ENCODE measurements at regions not wholly inside any gene's neighbourhood (a gene's known extent, or its start where the extent isn't known, plus 50 kb on each side); places are given as distances from the start of the nearest gene placed in this dataset.
A peak's percentile ranks its signal among the peaks of the same experiment; 100 is the strongest.
"Not testable (repeated sequence)": the region's sequence is repeated elsewhere in the genome, so short reads cannot be mapped to it uniquely, and the experiment has no call there.

GRCh38 chr2:40680547-40680946, 228.7 kb upstream of the SLC8A1 start:
- 5 to 20% (median 17%) methylated on average over 2 of the region's 2 CpGs for WGBS, 5 donors
- no peak for TF ChIP-seq POLR2A (IDR thresholded peaks at IDR 0.05)
- no peak for TF ChIP-seq POLR2AphosphoS5 (IDR thresholded peaks at IDR 0.05)
- TF ChIP-seq EP300 (IDR thresholded peaks at IDR 0.05), result no peak
- TF ChIP-seq, protein P1, sequence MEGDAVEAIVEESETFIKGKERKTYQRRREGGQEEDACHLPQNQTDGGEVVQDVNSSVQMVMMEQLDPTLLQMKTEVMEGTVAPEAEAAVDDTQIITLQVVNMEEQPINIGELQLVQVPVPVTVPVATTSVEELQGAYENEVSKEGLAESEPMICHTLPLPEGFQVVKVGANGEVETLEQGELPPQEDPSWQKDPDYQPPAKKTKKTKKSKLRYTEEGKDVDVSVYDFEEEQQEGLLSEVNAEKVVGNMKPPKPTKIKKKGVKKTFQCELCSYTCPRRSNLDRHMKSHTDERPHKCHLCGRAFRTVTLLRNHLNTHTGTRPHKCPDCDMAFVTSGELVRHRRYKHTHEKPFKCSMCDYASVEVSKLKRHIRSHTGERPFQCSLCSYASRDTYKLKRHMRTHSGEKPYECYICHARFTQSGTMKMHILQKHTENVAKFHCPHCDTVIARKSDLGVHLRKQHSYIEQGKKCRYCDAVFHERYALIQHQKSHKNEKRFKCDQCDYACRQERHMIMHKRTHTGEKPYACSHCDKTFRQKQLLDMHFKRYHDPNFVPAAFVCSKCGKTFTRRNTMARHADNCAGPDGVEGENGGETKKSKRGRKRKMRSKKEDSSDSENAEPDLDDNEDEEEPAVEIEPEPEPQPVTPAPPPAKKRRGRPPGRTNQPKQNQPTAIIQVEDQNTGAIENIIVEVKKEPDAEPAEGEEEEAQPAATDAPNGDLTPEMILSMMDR (IDR thresholded peaks at IDR 0.05), result no peak
- Histone ChIP-seq H3K4me3 (peak overlapping the region in 2 of 4 donors; percentile 17 to 23), H3K27me3 (no peaks in the 10 kb centered on the region), H3K36me3 (no peaks in the 10 kb centered on the region), H3K27ac (no peak overlapping the region), H3K4me1 (no peaks in the 10 kb centered on the region), H3K9me3 (peaks cover 0 to 12% (median 4%) of the 10 kb centered on the region in 4 donors)
- intact Hi-C loops (cut with DNase I; ENCODE audit: low total_unique reads), result no loop called here
- peak in 1 of 2 donors; percentile 6 for DNase-seq

GRCh38 chr2:40690036-40690435, 238.1 kb upstream of the SLC8A1 start:
- no peaks in the 10 kb centered on the region for H3K27me3 ChIP-seq
- H3K4me1 ChIP-seq, result no peaks in the 10 kb centered on the region
- H3K9me3 ChIP-seq, result no peaks in the 10 kb centered on the region
- intact Hi-C loops (cut with DNase I; ENCODE audit: low total_unique reads), result no loop called here
- no peak for DNase-seq
- WGBS, 5 donors, result 82 to 91% (median 86%) methylated on average over 3 of the region's 3 CpGs
- H3K27ac ChIP-seq, result no peak overlapping the region
- H3K36me3 ChIP-seq, result no peaks in the 10 kb centered on the region
- TF ChIP-seq POLR2A (IDR thresholded peaks at IDR 0.05) (no peak), POLR2AphosphoS5 (IDR thresholded peaks at IDR 0.05) (no peak), EP300 (IDR thresholded peaks at IDR 0.05) (no peak)
- TF ChIP-seq, protein P1 (IDR thresholded peaks at IDR 0.05), result no peak
- H3K4me3 ChIP-seq, result no peak overlapping the region

DNA sequence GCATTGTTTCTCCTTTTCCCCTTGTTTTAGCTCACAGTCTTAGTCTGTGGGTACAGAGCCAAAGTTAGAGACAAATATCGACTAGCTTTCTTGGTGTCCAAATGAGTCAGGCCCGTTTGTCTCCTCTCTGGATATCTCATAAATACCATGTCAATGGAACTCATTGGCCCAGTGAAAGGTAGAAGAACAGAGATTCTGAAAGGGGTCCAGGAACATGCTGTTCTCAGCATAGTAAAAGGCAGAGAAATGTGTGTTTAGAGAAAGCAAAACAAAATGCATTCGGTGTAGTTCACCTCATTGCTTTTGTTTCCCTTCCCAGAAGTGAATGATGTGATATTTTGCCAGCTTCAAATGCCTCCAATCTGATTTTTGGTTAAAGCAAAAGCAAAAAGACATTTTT, 238.6 kb upstream of the SLC8A1 start:
- DNase-seq, result no peak
- Histone ChIP-seq H3K27me3 (no peaks in the 10 kb centered on the region), H3K36me3 (no peaks in the 10 kb centered on the region), H3K9me3 (no peaks in the 10 kb centered on the region), H3K4me3 (no peak overlapping the region), H3K4me1 (no peaks in the 10 kb centered on the region), H3K27ac (no peak overlapping the region)
- intact Hi-C loops (cut with DNase I; ENCODE audit: low total_unique reads), result no loop called here
- TF ChIP-seq POLR2A (IDR thresholded peaks at IDR 0.05) (no peak), POLR2AphosphoS5 (IDR thresholded peaks at IDR 0.05) (no peak), EP300 (IDR thresholded peaks at IDR 0.05) (no peak)
- TF ChIP-seq, protein P1 (IDR thresholded peaks at IDR 0.05), result no peak
- 63 to 86% (median 81%) methylated on average over 3 of the region's 3 CpGs for whole genome bisulfite sequencing, 5 donors

- WGBS, 5 donors, result 42 to 52% (median 44%) methylated on average over 5 of the region's 5 CpGs
- Histone ChIP-seq H3K9me3 (no peaks in the 10 kb centered on the region), H3K4me1 (no peaks in the 10 kb centered on the region), H3K27me3 (no peaks in the 10 kb centered on the region), H3K27ac (no peak overlapping the region), H3K36me3 (no peaks in the 10 kb centered on the region), H3K4me3 (no peak overlapping the region)
- DNase-seq, result no peak
- intact Hi-C loops (cut with DNase I; ENCODE audit: low total_unique reads), result no loop called here
- no peak for TF ChIP-seq POLR2A (IDR thresholded peaks at IDR 0.05)
- TF ChIP-seq EP300 (IDR thresholded peaks at IDR 0.05), result no peak
- no peak for TF ChIP-seq POLR2AphosphoS5 (IDR thresholded peaks at IDR 0.05)
- TF ChIP-seq, protein P1 (IDR thresholded peaks at IDR 0.05), result no peak
Measured at GRCh38 chr2:40700231-40700954, 248.5 kb upstream of the SLC8A1 start.

- WGBS, 5 donors, result 44 to 51% (median 45%) methylated on average over 6 to 7 of the region's 7 CpGs
- intact Hi-C loops (cut with DNase I; ENCODE audit: low total_unique reads); H3K27ac ChIP-seq; H3K36me3 ChIP-seq; H3K27me3 ChIP-seq; H3K4me3 ChIP-seq; H3K9me3 ChIP-seq; DNase-seq; H3K4me1 ChIP-seq: not testable (repeated sequence)
Measured at GRCh38 chr2:40712197-40712894, 260.5 kb upstream of the SLC8A1 start.

Data from stomach (tissue), 8 donors.